GM12872 (cell line): ENCODE measurements at regions not wholly inside any gene's neighbourhood (a gene's known extent, or its start where the extent isn't known, plus 50 kb on each side); places are given as distances from the start of the nearest gene placed in this dataset.

Experiments
- TF ChIP-seq, protein P1 (sequence below): IDR thresholded peaks from 3 replicates; pipeline ENCODE4 v1.5.1; 2011; ENCODE audit warnings: low read depth, mild to moderate bottlenecking, low read length, moderate library complexity; ENCODE audit not compliant: insufficient read depth

DNA sequence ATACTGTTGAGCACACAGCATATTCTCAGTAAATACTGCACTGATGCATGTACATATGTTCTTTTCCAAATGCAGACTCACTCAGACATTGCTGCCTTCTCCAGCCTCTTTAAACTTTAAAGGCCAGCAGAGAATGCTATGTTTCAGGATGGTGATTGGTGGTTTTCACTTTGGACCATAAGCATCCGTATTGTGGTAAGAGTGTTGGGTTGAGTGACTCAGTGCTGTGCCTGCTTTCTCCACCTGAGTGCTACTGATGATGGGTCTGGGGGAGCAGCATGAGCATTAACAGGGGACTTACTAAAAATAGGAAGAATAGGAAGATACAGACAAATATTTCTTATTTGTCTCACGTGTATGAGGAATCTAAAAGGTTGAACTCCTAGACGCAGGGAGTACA is 56.3 kb upstream of the ZNF92 start:
- TF ChIP-seq, protein P1, sequence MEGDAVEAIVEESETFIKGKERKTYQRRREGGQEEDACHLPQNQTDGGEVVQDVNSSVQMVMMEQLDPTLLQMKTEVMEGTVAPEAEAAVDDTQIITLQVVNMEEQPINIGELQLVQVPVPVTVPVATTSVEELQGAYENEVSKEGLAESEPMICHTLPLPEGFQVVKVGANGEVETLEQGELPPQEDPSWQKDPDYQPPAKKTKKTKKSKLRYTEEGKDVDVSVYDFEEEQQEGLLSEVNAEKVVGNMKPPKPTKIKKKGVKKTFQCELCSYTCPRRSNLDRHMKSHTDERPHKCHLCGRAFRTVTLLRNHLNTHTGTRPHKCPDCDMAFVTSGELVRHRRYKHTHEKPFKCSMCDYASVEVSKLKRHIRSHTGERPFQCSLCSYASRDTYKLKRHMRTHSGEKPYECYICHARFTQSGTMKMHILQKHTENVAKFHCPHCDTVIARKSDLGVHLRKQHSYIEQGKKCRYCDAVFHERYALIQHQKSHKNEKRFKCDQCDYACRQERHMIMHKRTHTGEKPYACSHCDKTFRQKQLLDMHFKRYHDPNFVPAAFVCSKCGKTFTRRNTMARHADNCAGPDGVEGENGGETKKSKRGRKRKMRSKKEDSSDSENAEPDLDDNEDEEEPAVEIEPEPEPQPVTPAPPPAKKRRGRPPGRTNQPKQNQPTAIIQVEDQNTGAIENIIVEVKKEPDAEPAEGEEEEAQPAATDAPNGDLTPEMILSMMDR = no peak

DNA sequence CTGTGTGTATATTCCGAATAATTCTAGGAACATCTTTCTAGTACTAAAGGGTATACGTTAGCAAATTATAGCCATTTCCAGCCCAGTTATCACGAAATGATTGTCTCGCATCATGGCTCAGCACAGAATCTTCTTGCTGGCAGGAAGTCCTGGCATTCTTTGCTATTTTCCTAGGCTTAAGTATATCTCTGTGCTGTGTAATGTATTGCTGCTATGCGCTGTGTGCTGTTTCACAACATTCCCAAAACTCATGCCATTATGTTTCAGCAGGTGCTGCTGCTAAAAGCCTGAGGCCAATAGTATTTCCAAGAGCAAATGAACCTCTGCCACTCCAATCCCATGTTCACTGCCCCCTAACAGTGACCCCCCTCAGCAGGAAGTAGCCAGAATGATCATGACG is 62.9 kb upstream of the ZNF92 start:
- TF ChIP-seq, protein P1 = no peak

DNA sequence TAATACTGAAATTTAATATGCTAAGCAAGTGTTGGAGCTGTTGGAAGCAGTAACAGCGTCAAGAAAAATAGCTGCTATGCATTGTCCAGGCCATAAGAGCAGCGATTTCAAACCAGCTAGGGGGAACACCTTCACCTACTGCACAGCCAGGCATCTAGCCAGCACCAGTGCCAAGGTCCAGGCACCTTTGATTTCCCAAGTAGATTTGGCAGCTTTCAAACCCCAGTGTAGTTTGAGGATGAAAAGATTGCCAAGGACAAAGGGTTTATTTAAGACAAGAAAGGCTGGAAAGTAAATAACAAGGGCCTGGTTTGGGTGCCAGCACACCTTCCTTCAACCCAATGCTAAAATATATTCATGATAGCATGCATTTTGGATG is 65.4 kb upstream of the ZNF92 start:
- TF ChIP-seq, protein P1 = no peak

DNA sequence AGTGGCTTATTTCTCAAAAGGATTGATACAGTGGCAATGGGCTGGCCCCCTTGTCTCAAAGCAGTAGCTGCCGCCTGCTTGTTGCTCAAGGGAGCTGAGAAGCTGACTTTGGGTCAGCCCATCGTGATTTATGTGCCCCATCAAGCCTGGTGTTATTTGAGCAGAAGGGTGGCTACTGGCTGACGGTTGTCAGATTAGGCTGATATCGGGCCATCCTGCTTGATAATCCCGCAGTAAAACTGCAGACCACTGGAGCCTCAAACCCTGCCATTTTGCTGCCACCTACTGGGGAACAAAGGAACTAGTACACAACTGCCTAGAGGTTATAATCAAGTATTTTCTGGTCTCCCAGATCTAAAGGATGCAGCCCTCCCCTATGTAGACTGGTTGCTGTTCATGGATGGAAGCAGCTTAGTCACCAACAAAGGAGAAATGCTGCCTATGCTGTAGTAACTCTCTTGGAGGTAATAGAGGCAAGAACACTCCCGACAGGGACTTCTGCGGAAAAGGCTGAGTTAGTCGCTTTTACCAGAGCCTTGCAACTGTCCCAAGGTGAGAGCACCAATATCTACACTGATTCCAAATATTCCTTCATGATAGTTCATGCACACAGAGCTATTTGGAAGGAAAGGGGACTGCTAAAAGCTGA is 65.9 kb upstream of the ZNF92 start:
- TF ChIP-seq, protein P1 = peak; percentile 78

DNA sequence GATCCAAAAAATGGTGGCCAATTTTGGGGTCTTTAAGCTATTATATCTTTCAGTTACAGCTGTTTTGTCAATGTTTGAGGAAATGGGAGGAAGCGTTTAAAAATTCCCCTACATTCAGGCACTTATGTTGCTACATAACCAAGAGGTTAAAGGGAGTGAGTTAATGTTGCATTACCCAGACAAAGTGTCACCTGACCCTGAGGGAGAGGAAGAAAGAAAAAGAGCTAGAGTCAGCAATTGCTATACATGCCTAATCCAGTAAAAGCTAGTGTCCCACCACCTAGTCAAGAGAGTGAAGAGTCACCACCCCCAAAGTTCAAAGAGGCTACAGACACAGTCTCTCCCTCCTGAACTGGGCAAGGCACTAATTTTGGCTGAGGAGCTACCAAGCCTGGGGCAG is 69.5 kb upstream of the ZNF92 start:
- TF ChIP-seq, protein P1 = no peak

DNA sequence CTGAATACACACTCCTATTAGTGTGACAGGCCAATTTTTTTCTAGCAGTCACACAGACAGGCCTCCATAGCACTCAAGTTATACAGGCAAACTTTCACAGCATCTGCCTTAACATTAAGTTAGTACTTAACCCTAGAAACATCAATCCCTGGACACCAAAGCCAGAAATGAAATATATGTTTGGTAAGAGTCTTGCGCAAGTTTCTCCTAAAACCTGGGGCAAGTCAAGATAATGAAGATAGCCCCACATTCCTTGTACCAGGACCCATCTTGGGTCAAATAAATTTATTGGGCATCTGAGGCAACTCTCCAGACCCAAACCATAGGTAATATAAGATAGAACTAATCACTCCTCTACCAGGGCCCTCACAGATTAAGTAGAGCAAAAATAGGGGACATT is 70.8 kb upstream of the ZNF92 start:
- TF ChIP-seq, protein P1 = no peak

DNA sequence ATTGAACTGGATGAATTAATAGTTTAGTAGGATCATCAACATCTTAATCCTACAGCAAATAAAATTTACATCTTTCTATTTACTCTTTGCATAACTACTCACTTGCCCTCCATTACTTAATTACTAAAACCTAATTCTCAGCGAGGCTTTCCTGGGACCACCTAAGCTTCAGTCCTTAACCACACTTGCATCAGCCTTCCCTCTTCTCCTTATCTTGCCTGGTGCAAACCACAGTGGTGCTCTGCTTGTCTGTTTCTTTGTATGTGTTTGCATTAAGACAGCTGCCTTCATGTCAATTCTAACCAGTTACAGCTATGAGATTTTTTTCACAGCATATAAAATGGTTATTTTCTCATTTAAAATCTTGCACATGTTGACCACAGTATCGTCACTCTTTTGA is 72.6 kb upstream of the ZNF92 start:
- TF ChIP-seq, protein P1 = no peak
